ENCODE measurements at regions not wholly inside any gene's neighbourhood (a gene's known extent, or its start where the extent isn't known, plus 50 kb on each side); places are given as distances from the start of the nearest gene placed in this dataset.

- Histone ChIP-seq H3K4me1 (ENCODE audit: control insufficient read depth, insufficient read depth, low read length) (no peaks in the 10 kb centered on the region), H3K9me3 (ENCODE audit: control insufficient read depth, low read length) (no peaks in the 10 kb centered on the region), H3K27me3 (ENCODE audit: control insufficient read depth, insufficient read depth, low read length, poor library complexity, severe bottlenecking) (no peaks in the 10 kb centered on the region), H3K36me3 (ENCODE audit: control insufficient read depth, insufficient read depth, low read length) (no peaks in the 10 kb centered on the region), H3K27ac (ENCODE audit: insufficient read depth, low read depth, low read length, poor library complexity, severe bottlenecking) (no peak overlapping the region), H3K4me3 (ENCODE audit: insufficient read depth, low read depth, low read length) (no peak overlapping the region)
Measured at GRCh38 chr10:36666451-36666850, 458.9 kb upstream of the ANKRD30A start.

- Histone ChIP-seq H3K4me1 (ENCODE audit: control insufficient read depth, insufficient read depth, low read length) (no peaks in the 10 kb centered on the region), H3K27me3 (ENCODE audit: control insufficient read depth, insufficient read depth, low read length, poor library complexity, severe bottlenecking) (no peaks in the 10 kb centered on the region), H3K4me3 (ENCODE audit: insufficient read depth, low read depth, low read length) (no peak overlapping the region), H3K27ac (ENCODE audit: insufficient read depth, low read depth, low read length, poor library complexity, severe bottlenecking) (no peak overlapping the region), H3K36me3 (ENCODE audit: control insufficient read depth, insufficient read depth, low read length) (no peaks in the 10 kb centered on the region), H3K9me3 (ENCODE audit: control insufficient read depth, low read length) (no peaks in the 10 kb centered on the region)
- WGBS, 2 experiments, result 95 to 98% methylated on average over 4 of the region's 4 CpGs
Measured at GRCh38 chr10:36662571-36662970, 462.8 kb upstream of the ANKRD30A start.

- no peaks in the 10 kb centered on the region for H3K9me3 ChIP-seq (ENCODE audit: control insufficient read depth, low read length)
- H3K27me3 ChIP-seq (ENCODE audit: control insufficient read depth, insufficient read depth, low read length, poor library complexity, severe bottlenecking), result no peaks in the 10 kb centered on the region
- WGBS, 2 experiments, result 90 to 97% methylated on average over 6 of the region's 6 CpGs
- no peaks in the 10 kb centered on the region for H3K4me1 ChIP-seq (ENCODE audit: control insufficient read depth, insufficient read depth, low read length)
- no peak overlapping the region for H3K27ac ChIP-seq (ENCODE audit: insufficient read depth, low read depth, low read length, poor library complexity, severe bottlenecking)
- H3K4me3 ChIP-seq (ENCODE audit: insufficient read depth, low read depth, low read length), result no peak overlapping the region
- no peaks in the 10 kb centered on the region for H3K36me3 ChIP-seq (ENCODE audit: control insufficient read depth, insufficient read depth, low read length)
Measured at GRCh38 chr10:36650274-36650673, 475.1 kb upstream of the ANKRD30A start.

GRCh38 chr10:36647540-36647939 lies 477.9 kb upstream of the ANKRD30A start:
- Histone ChIP-seq H3K27me3 (ENCODE audit: control insufficient read depth, insufficient read depth, low read length, poor library complexity, severe bottlenecking) (no peaks in the 10 kb centered on the region), H3K36me3 (ENCODE audit: control insufficient read depth, insufficient read depth, low read length) (no peaks in the 10 kb centered on the region), H3K27ac (ENCODE audit: insufficient read depth, low read depth, low read length, poor library complexity, severe bottlenecking) (no peak overlapping the region), H3K4me1 (ENCODE audit: control insufficient read depth, insufficient read depth, low read length) (no peaks in the 10 kb centered on the region), H3K4me3 (ENCODE audit: insufficient read depth, low read depth, low read length) (no peak overlapping the region), H3K9me3 (ENCODE audit: control insufficient read depth, low read length) (no peaks in the 10 kb centered on the region)
- 67 to 72% methylated on average over 10 of the region's 10 CpGs for WGBS, 2 experiments

- no peaks in the 10 kb centered on the region for H3K4me1 ChIP-seq (ENCODE audit: control insufficient read depth, insufficient read depth, low read length)
- 92% methylated on average over 4 of the region's 4 CpGs for WGBS, 2 experiments
Measured at GRCh38 chr10:36640626-36641025, 484.8 kb upstream of the ANKRD30A start.

GRCh38 chr10:36638462-36639155 lies 486.8 kb upstream of the ANKRD30A start:
- H3K4me1 ChIP-seq (ENCODE audit: control insufficient read depth, insufficient read depth, low read length), result no peaks in the 10 kb centered on the region
- no peak overlapping the region for H3K27ac ChIP-seq (ENCODE audit: insufficient read depth, low read depth, low read length, poor library complexity, severe bottlenecking)
- H3K27me3 ChIP-seq (ENCODE audit: control insufficient read depth, insufficient read depth, low read length, poor library complexity, severe bottlenecking), result no peaks in the 10 kb centered on the region
- H3K9me3 ChIP-seq (ENCODE audit: control insufficient read depth, low read length), result no peaks in the 10 kb centered on the region
- H3K36me3 ChIP-seq (ENCODE audit: control insufficient read depth, insufficient read depth, low read length), result no peaks in the 10 kb centered on the region
- no peak overlapping the region for H3K4me3 ChIP-seq (ENCODE audit: insufficient read depth, low read depth, low read length)
- WGBS, 2 experiments, result 95 to 97% methylated on average over 2 of the region's 3 CpGs

More at GRCh38 chr10:36640626-36641025, 484.8 kb upstream of the ANKRD30A start:
- Histone ChIP-seq H3K27ac (ENCODE audit: insufficient read depth, low read depth, low read length, poor library complexity, severe bottlenecking) (no peak overlapping the region), H3K9me3 (ENCODE audit: control insufficient read depth, low read length) (no peaks in the 10 kb centered on the region), H3K27me3 (ENCODE audit: control insufficient read depth, insufficient read depth, low read length, poor library complexity, severe bottlenecking) (no peaks in the 10 kb centered on the region), H3K36me3 (ENCODE audit: control insufficient read depth, insufficient read depth, low read length) (no peaks in the 10 kb centered on the region), H3K4me3 (ENCODE audit: insufficient read depth, low read depth, low read length) (no peak overlapping the region)

- Histone ChIP-seq H3K36me3 (ENCODE audit: control insufficient read depth, insufficient read depth, low read length) (no peaks in the 10 kb centered on the region), H3K27ac (ENCODE audit: insufficient read depth, low read depth, low read length, poor library complexity, severe bottlenecking) (no peak overlapping the region), H3K4me1 (ENCODE audit: control insufficient read depth, insufficient read depth, low read length) (no peaks in the 10 kb centered on the region), H3K4me3 (ENCODE audit: insufficient read depth, low read depth, low read length) (no peak overlapping the region), H3K27me3 (ENCODE audit: control insufficient read depth, insufficient read depth, low read length, poor library complexity, severe bottlenecking) (no peaks in the 10 kb centered on the region), H3K9me3 (ENCODE audit: control insufficient read depth, low read length) (no peaks in the 10 kb centered on the region)
- WGBS, 2 experiments, result 83 to 92% methylated on average over 2 of the region's 2 CpGs
Measured at GRCh38 chr10:36636879-36637278, 488.5 kb upstream of the ANKRD30A start.

GRCh38 chr10:36636285-36636839 lies 489.0 kb upstream of the ANKRD30A start:
- no peaks in the 10 kb centered on the region for H3K27me3 ChIP-seq (ENCODE audit: control insufficient read depth, insufficient read depth, low read length, poor library complexity, severe bottlenecking)
- 100% methylated on average over 1 of the region's 1 CpG for WGBS, 2 experiments
- no peaks in the 10 kb centered on the region for H3K9me3 ChIP-seq (ENCODE audit: control insufficient read depth, low read length)
- no peak overlapping the region for H3K27ac ChIP-seq (ENCODE audit: insufficient read depth, low read depth, low read length, poor library complexity, severe bottlenecking)
- no peak overlapping the region for H3K4me3 ChIP-seq (ENCODE audit: insufficient read depth, low read depth, low read length)
- no peaks in the 10 kb centered on the region for H3K4me1 ChIP-seq (ENCODE audit: control insufficient read depth, insufficient read depth, low read length)
- no peaks in the 10 kb centered on the region for H3K36me3 ChIP-seq (ENCODE audit: control insufficient read depth, insufficient read depth, low read length)

GRCh38 chr10:36634916-36635315 lies 490.5 kb upstream of the ANKRD30A start:
- 88 to 91% methylated on average over 4 of the region's 4 CpGs for WGBS, 2 experiments
- Histone ChIP-seq H3K4me3 (ENCODE audit: insufficient read depth, low read depth, low read length) (no peak overlapping the region), H3K4me1 (ENCODE audit: control insufficient read depth, insufficient read depth, low read length) (no peaks in the 10 kb centered on the region), H3K27ac (ENCODE audit: insufficient read depth, low read depth, low read length, poor library complexity, severe bottlenecking) (no peak overlapping the region), H3K27me3 (ENCODE audit: control insufficient read depth, insufficient read depth, low read length, poor library complexity, severe bottlenecking) (no peaks in the 10 kb centered on the region), H3K36me3 (ENCODE audit: control insufficient read depth, insufficient read depth, low read length) (no peaks in the 10 kb centered on the region), H3K9me3 (ENCODE audit: control insufficient read depth, low read length) (no peaks in the 10 kb centered on the region)

GRCh38 chr10:36630267-36630666 lies 495.1 kb upstream of the ANKRD30A start:
- H3K9me3 ChIP-seq (ENCODE audit: control insufficient read depth, low read length), result no peaks in the 10 kb centered on the region
- no peak overlapping the region for H3K4me3 ChIP-seq (ENCODE audit: insufficient read depth, low read depth, low read length)
- H3K36me3 ChIP-seq (ENCODE audit: control insufficient read depth, insufficient read depth, low read length), result no peaks in the 10 kb centered on the region
- H3K4me1 ChIP-seq (ENCODE audit: control insufficient read depth, insufficient read depth, low read length), result no peaks in the 10 kb centered on the region
- H3K27ac ChIP-seq (ENCODE audit: insufficient read depth, low read depth, low read length, poor library complexity, severe bottlenecking), result no peak overlapping the region
- 91 to 98% methylated on average over 3 of the region's 3 CpGs for WGBS, 2 experiments
- no peaks in the 10 kb centered on the region for H3K27me3 ChIP-seq (ENCODE audit: control insufficient read depth, insufficient read depth, low read length, poor library complexity, severe bottlenecking)

Data from ectodermal cell (in vitro differentiated cells).